Tongue (tissue), 1 donor: ENCODE measurements at regions not wholly inside any gene's neighbourhood (a gene's known extent, or its start where the extent isn't known, plus 50 kb on each side); places are given as distances from the start of the nearest gene placed in this dataset.
"Not testable (repeated sequence)": the region's sequence is repeated elsewhere in the genome, so short reads cannot be mapped to it uniquely, and the experiment has no call there.

ENCODE experiments used
- DNase-seq: peaks from one replicate; pipeline ENCODE4 v3.0.0-alpha.2; 2015

DNA sequence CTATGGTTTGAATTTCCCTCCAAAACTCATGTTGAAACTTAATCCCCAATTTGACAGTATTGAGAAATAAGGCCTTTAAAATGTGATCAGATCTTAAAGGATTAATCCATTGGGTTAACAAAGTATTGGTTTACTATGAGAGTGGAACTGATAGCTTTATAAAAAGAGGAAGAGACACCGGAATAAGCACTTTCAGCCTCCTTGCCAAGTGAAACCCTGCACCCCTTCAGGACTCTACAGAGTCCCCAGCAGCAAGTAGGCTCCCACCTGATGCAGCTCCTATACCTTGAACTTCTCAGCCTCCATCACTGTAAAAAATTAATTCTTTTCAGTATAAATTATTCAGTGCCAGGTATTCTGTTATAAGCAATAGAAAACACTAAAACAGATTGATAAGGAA, 348.3 kb downstream of the CGGBP1 start:
- no peak for DNase-seq

DNA sequence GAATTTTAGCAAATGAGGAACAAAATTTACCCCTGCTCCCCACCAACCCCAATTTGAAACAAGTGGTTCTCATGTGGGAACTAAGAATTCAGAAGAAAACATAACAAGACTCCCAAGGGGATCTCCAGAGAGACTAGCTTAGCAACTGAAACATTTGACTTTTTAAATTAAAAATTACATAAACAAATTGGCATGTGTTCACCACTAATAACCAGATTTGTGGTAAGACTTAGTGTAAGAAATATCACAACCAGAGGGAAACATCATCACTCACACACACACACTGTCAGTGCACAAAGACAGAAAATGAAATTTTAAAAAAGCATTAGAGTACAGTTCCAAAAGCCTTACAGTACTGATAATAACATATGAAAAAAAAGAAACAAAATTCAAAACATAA, 348.8 kb downstream of the CGGBP1 start:
- DNase-seq, result no peak

DNA sequence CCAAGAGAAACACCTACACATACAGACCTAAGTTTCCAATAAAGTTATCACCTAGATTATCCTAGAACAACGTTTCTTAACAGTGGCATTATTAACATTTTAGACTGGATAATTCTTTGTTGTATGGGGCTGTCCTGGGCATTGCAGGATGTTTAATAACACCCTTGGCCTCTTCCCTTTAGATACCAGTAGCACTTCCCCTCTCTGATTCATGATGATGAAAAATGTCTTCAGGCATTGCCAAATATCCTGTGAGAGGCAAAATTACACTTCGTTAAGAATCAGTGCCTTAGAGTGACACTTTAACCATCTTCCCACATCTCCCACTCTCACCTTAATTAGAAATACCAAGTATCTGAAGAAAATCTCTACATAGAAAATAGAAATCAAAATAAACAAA, 352.6 kb downstream of the CGGBP1 start:
- DNase-seq, result no peak

DNA sequence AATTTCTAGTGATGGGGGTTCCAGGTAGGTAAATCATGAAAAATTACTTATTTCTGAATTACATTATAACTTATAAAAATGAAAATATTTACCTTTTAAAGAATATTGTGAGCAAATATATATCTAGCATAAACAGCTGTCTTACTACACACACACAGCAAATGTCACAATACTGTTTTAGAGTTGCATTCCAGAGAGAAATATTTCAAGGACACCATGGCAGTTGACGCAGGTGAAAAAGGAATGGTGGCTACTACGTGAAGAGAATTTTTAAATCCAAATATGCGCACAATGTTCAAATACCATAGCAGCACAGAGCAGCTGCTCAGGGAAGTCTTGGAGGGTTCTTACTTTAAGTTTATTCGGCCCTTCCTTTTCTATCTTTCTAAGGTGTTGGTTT, 356.2 kb downstream of the CGGBP1 start:
- no peak for DNase-seq

- DNase-seq, result peak; percentile 10
These were observed 362.4 kb downstream of the CGGBP1 start for GRCh38 chr3:87696124-87697013.

- peak; percentile 7 for DNase-seq
These were observed 364.1 kb downstream of the CGGBP1 start for GRCh38 chr3:87694678-87695077.

DNA sequence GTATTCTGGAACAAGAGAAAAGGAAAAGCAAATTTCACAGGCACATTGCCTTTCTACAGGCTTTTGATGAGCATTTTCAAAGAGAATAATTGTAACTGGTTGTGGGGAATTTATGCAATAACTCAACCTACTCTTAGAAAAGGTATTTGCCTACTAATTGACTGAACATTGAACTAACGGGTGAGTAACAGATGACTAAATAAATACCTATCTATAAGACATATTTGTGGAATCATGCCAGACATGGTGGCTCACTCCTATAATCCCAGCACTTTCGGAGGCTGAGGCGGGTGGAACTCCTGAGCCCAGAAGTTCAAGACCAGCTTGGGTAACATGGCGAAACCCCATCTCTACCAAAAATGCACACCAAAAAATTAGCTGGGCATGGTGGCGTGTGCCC, 367.7 kb downstream of the CGGBP1 start:
- DNase-seq, result no peak

DNA sequence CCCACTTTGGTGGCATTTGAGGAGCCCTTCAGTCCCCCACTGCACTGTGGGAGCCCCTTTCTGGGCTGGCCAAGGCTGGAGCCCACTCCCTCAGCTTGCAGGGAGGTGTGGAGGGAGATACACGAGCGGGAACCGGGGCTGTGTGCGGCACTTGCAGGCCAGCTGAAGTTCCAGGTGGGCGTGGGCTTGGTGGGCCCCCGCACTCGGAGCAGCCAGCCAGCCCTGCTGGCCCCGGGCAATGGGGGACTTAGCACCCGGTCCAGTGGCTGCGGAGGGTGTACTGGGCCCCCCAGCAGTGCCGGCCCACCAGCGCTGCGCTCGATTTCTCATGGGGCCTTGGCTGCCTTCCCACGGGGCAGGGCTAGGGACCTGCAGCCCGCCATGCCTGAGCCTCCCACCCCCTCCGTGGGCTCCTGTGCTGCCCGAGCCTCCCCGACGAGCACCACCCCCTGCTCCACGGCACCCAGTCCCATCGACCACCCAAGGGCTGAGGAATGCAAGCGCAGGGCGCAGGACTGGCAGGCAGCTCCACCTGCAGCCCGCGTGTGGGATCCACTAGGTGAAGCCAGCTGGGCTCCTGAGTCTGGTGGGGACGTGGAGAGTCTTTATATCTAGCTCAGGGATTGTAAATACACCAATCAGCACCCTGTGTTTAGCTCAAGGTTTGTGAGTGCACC, 379.7 kb downstream of the CGGBP1 start:
- not testable (repeated sequence) for DNase-seq

DNA sequence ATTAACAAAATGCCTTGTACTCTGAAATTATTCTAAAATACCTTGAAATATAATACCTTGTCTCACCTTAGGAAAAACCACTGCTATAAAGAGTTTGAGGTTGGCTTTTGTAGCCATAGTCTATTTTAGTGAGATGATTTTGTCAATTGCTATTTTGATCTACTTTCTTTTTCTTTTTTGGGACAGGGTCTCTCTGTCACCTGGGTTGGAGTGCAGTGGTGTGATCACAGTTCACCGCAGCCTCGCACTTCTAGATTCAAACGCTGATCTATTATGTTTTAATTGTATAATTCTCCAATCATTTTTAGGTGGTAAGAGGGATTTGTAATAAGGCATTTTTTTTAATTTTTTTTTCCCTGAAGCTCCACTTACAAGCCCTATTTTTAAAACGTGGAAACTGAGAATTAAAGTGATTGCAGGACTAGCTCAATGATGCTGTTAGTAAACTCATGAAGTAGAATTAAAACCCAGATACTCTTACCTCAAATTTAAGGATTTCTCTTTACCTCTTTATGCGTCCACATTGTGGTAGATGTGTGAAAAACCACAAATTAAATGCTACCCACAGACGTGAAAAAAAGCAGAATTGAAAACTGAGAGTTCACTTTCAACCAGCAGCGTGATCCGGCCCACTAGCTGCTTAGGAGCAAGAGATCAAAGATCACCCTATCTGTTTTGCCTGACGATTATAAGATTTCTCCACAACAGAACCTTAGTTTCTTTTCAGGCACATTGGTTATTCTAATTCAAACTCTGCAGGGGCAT, 384.2 kb downstream of the CGGBP1 start:
- DNase-seq, result no peak

DNA sequence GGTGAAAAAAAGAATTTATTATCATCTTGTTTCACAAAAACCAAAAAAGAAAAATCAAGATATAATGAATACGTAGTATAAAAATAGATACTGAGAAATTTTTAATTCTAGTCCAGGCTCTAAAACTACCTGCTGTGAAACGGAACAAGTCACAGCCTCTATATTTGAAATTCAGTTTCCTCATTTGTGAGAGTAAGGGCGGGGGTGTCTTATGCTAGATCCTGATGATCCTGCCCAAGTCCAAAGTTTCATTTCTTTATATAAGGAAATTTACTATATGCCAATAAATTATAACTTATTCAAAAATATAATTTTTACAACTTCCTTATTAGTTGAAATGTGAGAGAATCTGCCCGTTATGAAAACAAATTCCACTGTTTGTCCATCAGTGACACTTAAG, 385.7 kb downstream of the CGGBP1 start:
- no peak for DNase-seq

- DNase-seq, result no peak
These were observed 377.8 kb upstream of the POU1F1 start for GRCh38 chr3:87654184-87654583.

DNA sequence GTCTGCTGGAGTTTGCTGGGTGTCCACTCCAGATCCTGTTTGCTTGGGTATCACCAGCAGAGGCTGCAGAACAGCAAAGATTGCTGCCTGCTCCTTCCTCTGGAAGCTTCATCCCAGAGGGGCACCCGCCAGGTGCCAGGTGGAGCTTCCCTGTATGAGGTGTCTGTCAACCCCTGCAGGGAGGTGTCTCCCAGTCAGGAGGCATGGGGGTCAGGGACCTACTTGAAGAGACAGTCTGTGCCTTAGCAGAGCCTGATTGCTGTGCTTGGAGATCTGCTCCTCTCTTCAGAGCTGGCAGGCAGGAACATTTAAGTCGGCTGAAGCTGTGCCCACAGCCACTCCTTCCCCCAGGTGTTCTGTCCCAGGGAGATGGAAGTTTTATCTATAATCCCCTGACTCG, 376.8 kb upstream of the POU1F1 start:
- not testable (repeated sequence) for DNase-seq

DNA sequence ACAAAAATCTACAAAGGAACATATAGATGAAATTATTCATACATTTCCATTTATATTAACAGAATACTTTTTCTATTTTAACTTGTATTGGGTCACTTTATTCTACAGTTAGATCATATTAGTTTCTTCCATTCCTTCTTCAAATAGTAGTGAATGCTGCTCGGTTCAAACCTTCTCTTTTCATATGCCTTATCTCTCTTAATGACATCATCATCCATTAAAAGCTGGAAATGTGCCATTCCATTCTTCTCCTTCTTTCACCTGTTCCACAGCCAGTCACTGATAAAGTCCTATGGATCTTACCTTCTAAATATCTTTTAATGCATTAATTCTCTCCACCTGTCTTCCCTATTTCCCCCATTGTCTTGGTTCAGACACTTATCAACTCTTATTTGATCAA, 358.0 kb upstream of the POU1F1 start:
- no peak for DNase-seq

DNA sequence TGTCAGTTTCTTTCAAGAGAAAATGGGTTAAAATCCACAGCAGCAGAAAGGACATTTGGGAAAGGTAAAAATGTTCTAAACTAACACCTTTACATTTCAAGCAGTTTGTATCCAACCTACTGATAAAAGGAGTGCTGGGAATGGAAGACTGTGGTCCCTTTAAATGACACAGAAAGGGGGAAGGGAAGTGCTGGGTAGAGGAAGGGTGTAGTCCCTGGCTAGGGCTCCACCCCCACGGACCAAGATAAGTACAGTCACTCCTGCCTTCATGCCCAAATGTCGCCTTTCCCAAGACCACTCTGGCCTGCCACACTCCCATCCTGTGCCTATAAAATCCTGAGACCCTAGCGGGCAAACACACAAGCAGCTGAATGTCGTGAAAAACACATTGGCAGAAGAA, 350.9 kb upstream of the POU1F1 start:
- no peak for DNase-seq

- DNase-seq, result no peak
These were observed 350.2 kb upstream of the POU1F1 start for GRCh38 chr3:87626546-87626945.

- DNase-seq, result no peak
These were observed 349.5 kb upstream of the POU1F1 start for GRCh38 chr3:87625876-87626275.

DNA sequence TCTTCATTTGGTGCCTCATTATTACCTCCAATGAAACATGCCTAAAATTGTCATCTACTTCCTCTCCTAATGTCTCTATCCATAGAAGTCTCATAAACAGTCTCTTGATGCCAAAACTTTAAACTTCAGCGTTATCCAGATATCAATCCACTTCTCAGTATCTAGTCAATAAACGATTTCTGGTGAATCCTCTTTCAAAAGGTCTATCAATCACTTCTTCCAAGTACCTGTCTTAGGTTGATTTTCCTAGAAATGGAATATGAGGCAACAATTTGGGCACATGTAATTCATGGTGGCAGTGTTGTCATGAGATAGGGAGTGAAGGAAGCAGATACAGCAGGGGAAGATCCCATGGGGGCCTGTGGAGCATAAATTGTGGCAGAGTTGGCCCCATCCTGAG, 348.5 kb upstream of the POU1F1 start:
- DNase-seq, result no peak

- no peak for DNase-seq
These were observed 345.3 kb upstream of the POU1F1 start for GRCh38 chr3:87621667-87622066.

- DNase-seq, result no peak
These were observed 339.1 kb upstream of the POU1F1 start for GRCh38 chr3:87615506-87615905.

DNA sequence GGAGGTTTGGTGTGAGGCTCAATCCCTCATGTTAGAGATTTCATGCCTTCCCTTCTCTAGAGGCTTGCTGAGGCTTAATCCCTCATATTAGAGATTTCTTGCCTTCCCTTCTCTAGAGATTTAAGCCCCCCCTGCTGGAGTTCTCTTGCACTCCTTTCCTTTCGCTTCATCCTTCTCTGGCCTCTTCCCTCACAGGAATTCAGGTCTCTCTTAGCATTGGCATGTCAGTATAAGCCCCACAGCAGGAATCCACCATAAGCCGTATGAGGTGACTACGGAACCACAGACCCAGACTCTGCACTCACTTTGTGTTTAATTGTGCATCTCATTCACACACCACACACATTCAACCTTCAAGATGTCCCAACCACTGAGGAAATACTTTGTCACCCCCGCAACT, 338.6 kb upstream of the POU1F1 start:
- no peak for DNase-seq

DNA sequence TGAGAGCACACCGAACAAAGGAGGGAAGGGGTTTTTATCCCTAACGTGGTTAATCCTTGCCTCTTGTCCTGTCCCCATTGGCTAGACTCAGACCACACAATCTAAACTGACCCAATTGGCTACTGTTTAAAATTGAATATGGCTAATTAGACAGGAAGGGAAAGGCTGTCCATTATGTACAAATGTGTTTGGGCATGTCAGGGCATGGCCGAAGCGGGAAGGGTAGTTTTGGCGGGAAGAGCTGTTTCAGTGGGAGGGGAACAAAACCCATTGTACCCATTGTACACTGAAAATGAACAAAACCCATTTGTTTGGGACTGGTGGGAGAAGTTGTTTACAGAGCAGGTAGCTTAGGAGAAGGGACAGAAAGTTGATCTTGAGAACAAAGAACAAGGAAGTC, 330.9 kb upstream of the POU1F1 start:
- DNase-seq, result no peak

GRCh38 chr3:87595798-87596197, 319.4 kb upstream of the POU1F1 start:
- DNase-seq, result no peak

GRCh38 chr3:87581240-87581639, 304.9 kb upstream of the POU1F1 start:
- no peak for DNase-seq
